H1 (cell line): ENCODE measurements at regions not wholly inside any gene's neighbourhood (a gene's known extent, or its start where the extent isn't known, plus 50 kb on each side); places are given as distances from the start of the nearest gene placed in this dataset.

Experiments used
- BCL11A ChIP-seq, 2 experiments: IDR thresholded peaks; one replicate each; pipeline ENCODE4 v1.6.1; 2011; ENCODE audit warnings: low read depth in 2 of 2, low read length in 2 of 2, mild to moderate bottlenecking in 2 of 2
- CHD1 ChIP-seq: IDR thresholded peaks from 2 replicates; pipeline ENCODE4 v1.6.1; 2012; ENCODE audit warnings: low read depth, low read length, improper control_type of control experiment
- CHD2 ChIP-seq: IDR thresholded peaks from 2 replicates; pipeline ENCODE4 v1.6.1; 2012; ENCODE audit warnings: low read length, improper control_type of control experiment
- EGR1 ChIP-seq: IDR thresholded peaks from 2 replicates; pipeline ENCODE4 v1.6.1; 2011; ENCODE audit warnings: low read depth, low read length, borderline replicate concordance
- GTF2F1 ChIP-seq: IDR thresholded peaks from 2 replicates; pipeline ENCODE4 v1.6.1; 2012; ENCODE audit warnings: low read depth, low read length, improper control_type of control experiment, borderline replicate concordance
- SIN3A ChIP-seq, 2 experiments: IDR thresholded peaks in 1 of 2; conservative IDR thresholded peaks in 1 of 2; 2 replicates each; pipeline ENCODE4 v1.6.1; 2011 to 2012; ENCODE audit warnings: low read length in 2 of 2, improper control_type of control experiment in 1 of 2, low read depth in 1 of 2, mild to moderate bottlenecking in 1 of 2
- TAF7 ChIP-seq: optimal IDR thresholded peaks from 2 replicates; pipeline ENCODE3; 2011; ENCODE audit warnings: low read depth, mild to moderate bottlenecking, inconsistent platforms, low read length, moderate library complexity, borderline replicate concordance
- TBP ChIP-seq: IDR thresholded peaks from 2 replicates; pipeline ENCODE4 v1.6.1; 2011; ENCODE audit warnings: low read depth, low read length, improper control_type of control experiment
- ZNF274 ChIP-seq: IDR thresholded peaks from 2 replicates; pipeline ENCODE4 v1.7.0; 2012; ENCODE audit warnings: low read length, borderline replicate concordance; ENCODE audit errors: extremely low read depth
- TF ChIP-seq, protein P1 (sequence below): IDR thresholded peaks from 2 replicates; pipeline ENCODE4 v1.6.1; 2011; ENCODE audit warnings: low read length, improper control_type of control experiment

DNA sequence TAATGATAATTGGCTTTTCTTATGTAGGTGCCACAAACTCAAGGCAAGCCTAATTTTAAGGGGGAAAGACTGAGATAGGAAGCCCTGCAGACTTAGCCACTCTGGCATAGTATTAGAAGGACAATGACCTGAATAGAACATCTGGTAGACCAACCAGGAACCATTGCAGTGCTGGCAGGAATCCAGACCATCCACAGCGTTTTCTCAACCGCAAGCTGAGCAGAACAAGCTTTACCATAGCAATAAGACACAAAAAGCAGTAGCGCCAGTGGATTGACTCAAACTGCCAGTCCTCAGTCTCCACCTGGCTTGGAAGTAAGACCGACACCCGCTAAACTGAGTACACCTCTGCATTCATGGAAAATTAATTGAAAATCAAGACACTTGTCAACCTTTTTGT lies 141.3 kb upstream of the LPAR1 start (continued):
- TF ChIP-seq ZNF274 (no peak), SIN3A (conservative IDR thresholded peaks at IDR 0.05 in 1 of 2, IDR thresholded peaks at IDR 0.05 in 1 of 2; ENCODE audit: low read depth in 1 of 2, low read length in 2 of 2) (no peak), BCL11A (IDR thresholded peaks at IDR 0.05; ENCODE audit: low read depth in 2 of 2, low read length in 2 of 2) (no peak), GTF2F1 (no peak), CHD1 (no peak), EGR1 (no peak), TBP (no peak), TAF7 (no peak), CHD2 (no peak)
- TF ChIP-seq, protein P1, sequence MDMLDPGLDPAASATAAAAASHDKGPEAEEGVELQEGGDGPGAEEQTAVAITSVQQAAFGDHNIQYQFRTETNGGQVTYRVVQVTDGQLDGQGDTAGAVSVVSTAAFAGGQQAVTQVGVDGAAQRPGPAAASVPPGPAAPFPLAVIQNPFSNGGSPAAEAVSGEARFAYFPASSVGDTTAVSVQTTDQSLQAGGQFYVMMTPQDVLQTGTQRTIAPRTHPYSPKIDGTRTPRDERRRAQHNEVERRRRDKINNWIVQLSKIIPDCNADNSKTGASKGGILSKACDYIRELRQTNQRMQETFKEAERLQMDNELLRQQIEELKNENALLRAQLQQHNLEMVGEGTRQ = no peak
